HG03064 (cell line): ENCODE measurements at regions not wholly inside any gene's neighbourhood (a gene's known extent, or its start where the extent isn't known, plus 50 kb on each side); places are given as distances from the start of the nearest gene placed in this dataset.
"Not testable (repeated sequence)": the region's sequence is repeated elsewhere in the genome, so short reads cannot be mapped to it uniquely, and the experiment has no call there.

Source experiments
- ATAC-seq: cut with Tn5 transposase; IDR thresholded peaks from one replicate; pipeline ENCODE4 v1.9.1; 2021; ENCODE audit warnings: low read depth; ENCODE audit not compliant: unreplicated experiment

DNA sequence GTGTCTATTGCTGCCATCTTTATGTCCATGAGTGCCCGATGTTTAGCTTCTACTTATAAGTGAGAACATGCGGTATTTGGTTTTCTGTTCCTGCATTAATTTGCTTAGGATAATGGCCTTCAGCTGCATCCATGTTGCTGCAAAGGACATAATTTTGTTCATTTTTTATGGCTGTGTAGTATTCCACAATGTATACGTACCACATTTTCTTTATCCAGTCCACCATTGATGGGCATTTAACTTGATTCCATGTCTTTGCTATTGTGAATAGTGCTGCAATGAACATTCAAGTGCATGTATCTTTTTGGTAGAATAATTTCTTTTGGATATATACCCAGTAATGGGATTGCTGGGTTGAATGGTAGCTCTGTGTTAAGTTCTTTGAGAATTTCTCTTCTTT is 376.3 kb upstream of the PROK2 start:
- not testable (repeated sequence) for ATAC-seq

DNA sequence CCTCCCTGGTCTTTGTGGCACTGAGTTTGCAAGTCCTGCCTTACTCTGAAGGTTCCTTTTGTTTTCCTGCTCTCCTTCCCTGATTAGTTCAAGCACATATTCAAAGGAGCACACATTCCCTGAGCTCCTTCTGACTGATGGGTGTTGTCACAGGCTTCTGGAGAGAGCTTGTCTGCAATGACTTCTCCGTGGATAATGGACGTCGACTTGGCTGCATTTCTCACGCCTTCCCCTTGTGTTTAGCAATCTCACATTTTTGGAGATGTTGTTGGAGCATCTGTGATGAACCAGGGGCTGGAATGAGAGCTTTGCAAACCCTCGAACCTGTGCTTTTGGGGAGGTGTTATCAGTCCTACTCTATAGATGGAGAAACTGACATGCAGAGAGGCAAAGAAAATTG is 375.4 kb upstream of the PROK2 start:
- ATAC-seq: no peak

DNA sequence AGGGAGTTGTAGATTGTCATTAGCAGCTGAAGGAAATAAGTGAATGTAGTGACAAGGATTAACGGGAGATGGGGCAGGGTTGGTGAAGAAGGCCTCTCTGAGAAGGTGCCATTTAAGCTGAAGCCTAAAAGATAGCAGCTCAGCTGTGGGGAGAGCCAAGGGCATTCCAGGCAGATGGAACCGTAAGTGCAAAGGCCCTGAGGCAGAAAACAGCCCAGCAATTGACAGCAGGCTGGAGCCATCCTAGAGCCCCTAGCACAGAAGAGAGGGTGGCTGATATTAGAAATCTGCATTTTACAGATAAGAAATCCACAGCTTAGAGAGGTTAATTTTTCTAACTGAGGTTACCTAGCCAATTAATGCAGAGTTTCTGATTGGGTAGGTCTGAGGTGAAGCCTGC is 374.5 kb upstream of the PROK2 start:
- ATAC-seq: no peak

GRCh38 chr3:72158639-72159326 is 373.8 kb upstream of the PROK2 start:
- ATAC-seq: no peak

- peak; percentile 57 for ATAC-seq
These were observed 373.0 kb upstream of the PROK2 start for GRCh38 chr3:72157748-72158638.

GRCh38 chr3:72155391-72156064 is 370.6 kb upstream of the PROK2 start:
- ATAC-seq: no peak

DNA sequence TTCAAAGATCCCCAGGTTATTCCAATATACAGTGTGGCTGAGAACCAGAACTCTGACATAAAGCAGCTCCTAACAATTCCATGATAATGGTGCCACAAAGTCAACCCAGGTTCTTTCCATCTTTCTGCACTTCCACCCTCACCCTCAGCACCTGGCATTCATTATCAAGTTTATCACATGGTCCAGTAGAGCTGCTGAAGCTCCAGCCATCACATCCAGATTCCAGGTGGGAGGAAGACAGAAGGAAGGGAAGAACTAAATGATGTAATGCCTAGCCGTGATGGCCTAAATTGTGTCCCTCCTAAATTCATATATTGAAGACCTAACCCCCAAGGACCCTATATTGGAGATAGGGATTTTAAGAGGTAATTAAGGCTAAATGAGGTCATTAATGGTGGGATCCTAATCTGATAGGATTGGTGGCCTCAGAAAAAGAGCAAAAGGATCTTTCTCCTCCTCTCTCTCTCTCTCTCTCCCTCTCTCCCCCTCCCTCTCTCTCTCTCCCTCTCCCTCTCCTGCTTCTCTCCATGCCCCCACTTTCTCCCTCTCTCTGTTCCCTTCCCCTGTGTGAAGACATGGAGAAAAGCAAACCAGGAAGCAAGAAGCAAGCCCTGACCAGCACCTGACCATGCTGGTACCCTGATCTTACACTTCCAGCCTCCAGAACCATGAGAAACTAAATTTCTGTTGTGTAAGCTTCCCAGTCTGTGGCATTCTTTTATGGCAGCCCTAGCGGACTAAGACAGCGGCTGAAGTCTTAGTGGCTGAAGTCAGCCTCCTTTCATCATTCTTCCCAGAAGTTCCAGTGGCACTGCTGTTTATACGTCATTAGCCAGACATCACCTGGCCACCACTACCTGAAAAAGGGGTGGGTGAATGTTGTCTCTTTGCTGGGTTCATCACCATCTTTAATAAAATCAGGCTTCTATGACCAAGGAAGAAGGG is 369.7 kb upstream of the PROK2 start:
- ATAC-seq: no peak

DNA sequence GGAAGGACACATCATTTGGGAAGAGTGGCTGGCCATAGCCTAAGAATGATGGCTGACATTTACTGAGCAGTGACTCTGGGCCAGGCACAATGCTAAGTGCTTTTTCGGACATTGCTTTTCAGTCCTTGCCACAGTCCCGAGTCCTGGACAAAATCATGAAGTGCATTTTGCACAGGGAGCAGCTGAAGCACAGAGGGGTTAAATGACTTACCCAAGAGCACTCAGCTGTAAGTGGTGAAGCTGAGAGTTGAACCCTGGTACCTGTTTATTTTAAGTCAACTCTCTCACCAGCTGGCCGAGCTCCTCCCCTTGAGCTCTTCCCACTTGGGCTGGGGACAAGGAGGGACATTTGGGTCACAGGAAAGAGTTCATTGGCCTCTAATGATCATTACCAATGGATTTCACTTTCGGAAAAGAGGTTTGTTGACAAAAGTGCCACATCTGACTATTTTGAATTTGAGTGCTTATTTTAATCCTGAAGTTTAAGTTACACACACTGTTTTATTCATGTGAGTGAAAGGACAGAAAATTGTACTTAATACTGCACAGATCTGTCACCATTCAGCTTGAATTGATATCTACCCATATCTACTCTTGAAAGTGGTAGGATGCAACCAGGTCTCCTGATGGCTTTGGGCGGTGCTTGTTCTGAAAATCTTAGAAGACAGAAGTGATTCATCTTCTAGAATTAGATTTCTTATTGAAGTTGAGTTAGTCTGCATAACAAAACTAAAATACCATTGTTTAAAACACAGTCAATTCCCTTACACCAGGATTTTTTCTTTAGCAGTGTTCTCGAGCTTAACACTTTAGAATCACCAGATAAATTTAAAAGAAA is 368.7 kb upstream of the PROK2 start:
- ATAC-seq: no peak

GRCh38 chr3:72152551-72153476 is 367.9 kb upstream of the PROK2 start:
- ATAC-seq: no peak

GRCh38 chr3:72151465-72152238 is 366.7 kb upstream of the PROK2 start:
- no peak for ATAC-seq

- no peak for ATAC-seq
These were observed 365.9 kb upstream of the PROK2 start for GRCh38 chr3:72150634-72151412.

DNA sequence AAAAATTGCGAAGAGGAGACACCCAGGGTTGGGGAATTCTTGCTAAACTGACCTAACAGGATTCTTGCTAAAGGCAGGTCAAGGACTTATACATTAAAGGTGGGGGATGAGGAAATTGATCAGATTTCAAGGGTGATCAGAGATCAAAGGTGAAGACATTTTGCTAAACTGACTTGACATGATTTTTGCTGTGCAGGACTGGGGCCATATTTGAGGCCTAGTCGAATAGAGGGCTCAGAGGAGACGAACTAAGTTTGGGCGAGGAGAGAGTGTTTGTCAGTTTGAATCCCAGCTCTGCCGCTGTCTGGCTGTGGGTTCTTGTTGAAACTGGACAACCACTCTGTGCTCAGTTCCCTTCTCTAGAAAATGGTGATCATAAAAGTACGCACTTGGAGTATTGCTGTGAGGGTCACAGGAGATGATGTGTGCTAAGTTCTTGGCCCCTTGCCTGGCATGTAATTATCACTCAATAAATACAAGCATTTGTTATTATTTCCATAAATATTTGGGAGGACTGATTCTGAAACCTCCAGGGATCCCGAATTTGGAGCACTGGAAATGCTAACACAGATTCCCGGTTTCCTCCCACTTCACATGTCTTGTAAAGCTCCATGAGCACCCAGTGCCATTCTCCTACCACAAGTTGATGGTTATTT is 364.8 kb upstream of the PROK2 start:
- ATAC-seq: no peak

DNA sequence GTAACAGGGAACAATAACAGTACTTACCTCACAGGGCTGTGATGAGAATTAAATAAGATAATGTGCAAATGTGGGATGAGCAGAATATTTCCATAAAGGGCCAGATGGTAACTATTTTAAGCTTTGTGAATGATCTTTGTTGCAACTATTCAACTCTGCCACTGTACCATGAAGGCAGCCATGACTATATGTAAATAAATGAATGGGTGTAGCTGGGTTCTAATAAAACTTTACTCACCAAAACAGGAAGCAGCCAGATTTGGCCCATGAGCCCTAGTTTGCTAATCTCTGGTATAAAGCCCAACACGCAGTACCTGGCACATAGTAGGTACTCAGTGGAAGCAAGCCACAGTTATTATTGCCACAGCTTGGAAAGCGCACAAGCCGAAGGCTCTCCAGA is 362.7 kb upstream of the PROK2 start:
- no peak for ATAC-seq

DNA sequence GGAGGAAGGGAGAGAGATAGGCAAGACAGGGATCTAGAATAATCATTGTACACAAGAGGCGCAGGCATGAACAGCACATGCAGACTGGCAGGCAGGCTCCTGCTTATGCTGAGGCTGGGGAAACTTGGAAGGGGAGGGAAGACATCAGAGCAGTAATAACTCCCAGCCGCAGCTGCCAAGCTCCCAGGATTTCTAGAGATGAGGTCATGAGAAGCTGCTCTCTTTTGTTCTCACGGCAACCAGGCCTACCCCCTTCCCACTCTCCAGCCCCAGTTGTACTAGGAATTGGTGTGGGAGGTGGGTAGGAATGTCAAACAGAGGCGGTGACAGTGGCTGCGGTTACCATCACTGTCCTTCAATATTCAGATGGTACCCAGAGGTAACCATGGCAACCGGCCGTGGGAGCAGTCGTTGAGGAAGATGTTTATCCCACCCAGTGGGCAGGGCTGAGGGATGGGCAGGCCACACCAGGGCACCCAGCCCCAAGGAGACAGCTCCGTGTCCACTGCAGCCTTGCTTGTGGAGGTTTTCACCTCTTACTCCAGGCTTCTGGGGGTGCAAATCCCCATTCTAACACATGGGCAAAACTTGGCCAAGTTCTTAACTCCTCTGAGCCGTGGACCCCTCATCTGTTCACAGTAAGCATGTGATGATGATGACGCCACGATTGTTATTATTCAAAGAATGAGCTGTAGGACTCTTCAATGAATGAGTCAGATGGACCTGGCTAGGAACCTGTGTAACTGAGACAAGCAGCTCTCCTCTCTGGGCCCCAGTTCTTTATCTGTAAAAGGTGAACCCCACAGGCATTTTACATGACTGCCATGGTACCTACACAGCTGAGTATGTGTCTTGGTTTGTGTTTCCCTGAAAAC is 360.8 kb upstream of the PROK2 start:
- ATAC-seq: no peak

- peak; percentile 71 for ATAC-seq
These were observed 360.0 kb upstream of the PROK2 start for GRCh38 chr3:72144773-72145505.
